OCI-LY7 (cell line): ENCODE measurements at regions not wholly inside any gene's neighbourhood (a gene's known extent, or its start where the extent isn't known, plus 50 kb on each side); places are given as distances from the start of the nearest gene placed in this dataset.

Experiments used
- BruUV-seq: library from RNA; stranded (reverse); fragments of 400-500 nt; replicated peaks from 2 replicates; lab custom pipeline; 2021; lab: Mats Ljungman, UMichigan
- CTCF ChIA-PET: fragments of 300-600 bp; sonication (Branson Sonifier 250); formaldehyde crosslinking; loops from one replicate; lab custom pipeline; 2022; ENCODE audit warnings: antibody characterized with exemption; ENCODE audit not compliant: unreplicated experiment; lab: Charles Lee
- POLR2A ChIA-PET: fragments of 300-600 bp; sonication (Branson Sonifier 250); formaldehyde crosslinking; loops from one replicate; lab custom pipeline; 2022; ENCODE audit warnings: antibody characterized with exemption; lab: Charles Lee
- DNase-seq: peaks from one replicate; pipeline ENCODE4 v3.0.0-alpha.2; 2015; ENCODE audit warnings: low spot score
- H2AFZ ChIP-seq: fragments of 200-600 bp; sonication (generic), shearing (Covaris generic); 2 replicates; pipeline ENCODE4 v1.6.1; 2014; ENCODE audit warnings: mild to moderate bottlenecking, antibody characterized with exemption, low read length, moderate library complexity
- H3K27ac ChIP-seq: fragments of 200-600 bp; sonication (generic); 2 replicates; pipeline ENCODE4 v1.5.1; 2014; ENCODE audit warnings: mixed run types, low read depth, mild to moderate bottlenecking, moderate library complexity, low read length, inconsistent platforms; ENCODE audit not compliant: poor library complexity, severe bottlenecking
- H3K36me3 ChIP-seq: fragments of 200-600 bp; sonication (generic); 2 replicates; pipeline ENCODE4 v1.6.1; 2014; ENCODE audit warnings: mild to moderate bottlenecking, antibody characterized with exemption, low read length, moderate library complexity, mixed read lengths; ENCODE audit not compliant: insufficient read depth
- H3K4me1 ChIP-seq: fragments of 200-600 bp; sonication (generic); 2 replicates; pipeline ENCODE4 v1.5.1; 2014; ENCODE audit warnings: mild to moderate bottlenecking, low read length; ENCODE audit not compliant: insufficient read depth, poor library complexity, severe bottlenecking
- H3K4me2 ChIP-seq: fragments of 200-600 bp; sonication (generic); 2 replicates; pipeline ENCODE4 v1.6.1; 2014; ENCODE audit warnings: mild to moderate bottlenecking, low read length
- H3K4me3 ChIP-seq: fragments of 200-600 bp; sonication (generic); 2 replicates; pipeline ENCODE4 v1.5.1; 2014; ENCODE audit warnings: mild to moderate bottlenecking, low read depth, low read length; ENCODE audit not compliant: poor library complexity, severe bottlenecking
- H3K79me2 ChIP-seq: fragments of 200-600 bp; sonication (generic); 2 replicates; pipeline ENCODE4 v1.6.1; 2016; ENCODE audit warnings: low read depth, mild to moderate bottlenecking, low read length, moderate library complexity, mixed read lengths; ENCODE audit not compliant: insufficient read depth
- H3K9me2 ChIP-seq: fragments of 200-600 bp; sonication (generic); 2 replicates; pipeline ENCODE4 v1.6.1; 2016; ENCODE audit warnings: mild to moderate bottlenecking, low read length, mixed read lengths; ENCODE audit not compliant: insufficient read depth
- H3K9me3 ChIP-seq: fragments of 200-600 bp; sonication (generic); 2 replicates; pipeline ENCODE4 v1.6.1; 2014; ENCODE audit warnings: mild to moderate bottlenecking, mixed run types, low read length, mixed read lengths
- H4K20me1 ChIP-seq: fragments of 200-600 bp; sonication (generic); 2 replicates; pipeline ENCODE4 v1.6.1; 2014; ENCODE audit warnings: mild to moderate bottlenecking, antibody characterized with exemption, low read length, moderate library complexity, mixed read lengths; ENCODE audit not compliant: insufficient read depth
- EZH2phosphoT487 ChIP-seq: fragments of 200-600 bp; sonication (generic); IDR thresholded peaks from 2 replicates; pipeline ENCODE4 v1.6.1; 2018; ENCODE audit warnings: low read depth, borderline replicate concordance, mild to moderate bottlenecking, mixed run types, antibody characterized with exemption, low read length, moderate library complexity, mixed read lengths
- intact Hi-C: fragments of 100-400 bp; cut with micrococcal nuclease; formaldehyde crosslinking; loops from one replicate; pipeline ENCODE4 v1.10.0; 2022; ENCODE audit not compliant: unreplicated experiment
- TF ChIP-seq, protein P1 (sequence below): fragments of 200-600 bp; sonication (generic); conservative IDR thresholded peaks from 2 replicates; pipeline ENCODE4 v1.5.1; 2014; ENCODE audit warnings: mild to moderate bottlenecking, antibody characterized with exemption, low read length, moderate library complexity, mixed read lengths

DNA sequence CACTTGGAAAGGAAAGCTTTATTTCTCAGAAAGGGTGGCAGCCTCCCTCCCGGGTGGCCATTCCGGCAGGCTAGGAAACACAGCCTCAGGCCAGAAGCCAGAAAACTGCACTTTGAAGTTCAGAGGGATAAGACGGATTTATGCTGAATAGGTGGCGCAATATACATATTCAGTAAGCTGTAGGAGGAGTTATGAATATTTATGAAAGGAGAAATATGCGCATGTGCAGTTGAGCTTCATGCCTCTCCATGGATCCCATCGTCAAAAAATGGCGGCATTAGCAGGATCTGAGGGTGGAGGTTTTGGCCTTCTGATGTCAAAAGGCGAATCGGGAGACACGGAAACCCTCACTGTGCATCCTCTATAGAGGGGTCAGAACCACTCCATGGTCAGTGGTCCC lies 82.3 kb downstream of the KATNIP start:
- DNase-seq = no peak
- H3K79me2 ChIP-seq = no peaks in the 10 kb centered on the region
- H3K27ac ChIP-seq = no peak overlapping the region
- intact Hi-C loops = loop anchor here (10.0 kb wide), 1 partner anchor 443 kb away; no protein-coding TSS in a partner anchor
- no peaks in the 10 kb centered on the region for H3K4me1 ChIP-seq
- no peaks in the 10 kb centered on the region for H3K9me3 ChIP-seq
- CTCF ChIA-PET = no interaction called here
- TF ChIP-seq EZH2phosphoT487 = no peak
- TF ChIP-seq, protein P1, sequence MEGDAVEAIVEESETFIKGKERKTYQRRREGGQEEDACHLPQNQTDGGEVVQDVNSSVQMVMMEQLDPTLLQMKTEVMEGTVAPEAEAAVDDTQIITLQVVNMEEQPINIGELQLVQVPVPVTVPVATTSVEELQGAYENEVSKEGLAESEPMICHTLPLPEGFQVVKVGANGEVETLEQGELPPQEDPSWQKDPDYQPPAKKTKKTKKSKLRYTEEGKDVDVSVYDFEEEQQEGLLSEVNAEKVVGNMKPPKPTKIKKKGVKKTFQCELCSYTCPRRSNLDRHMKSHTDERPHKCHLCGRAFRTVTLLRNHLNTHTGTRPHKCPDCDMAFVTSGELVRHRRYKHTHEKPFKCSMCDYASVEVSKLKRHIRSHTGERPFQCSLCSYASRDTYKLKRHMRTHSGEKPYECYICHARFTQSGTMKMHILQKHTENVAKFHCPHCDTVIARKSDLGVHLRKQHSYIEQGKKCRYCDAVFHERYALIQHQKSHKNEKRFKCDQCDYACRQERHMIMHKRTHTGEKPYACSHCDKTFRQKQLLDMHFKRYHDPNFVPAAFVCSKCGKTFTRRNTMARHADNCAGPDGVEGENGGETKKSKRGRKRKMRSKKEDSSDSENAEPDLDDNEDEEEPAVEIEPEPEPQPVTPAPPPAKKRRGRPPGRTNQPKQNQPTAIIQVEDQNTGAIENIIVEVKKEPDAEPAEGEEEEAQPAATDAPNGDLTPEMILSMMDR = no peak
- no peaks in the 10 kb centered on the region for H3K36me3 ChIP-seq
- BruUV-seq = no TSS peak
- no peaks in the 10 kb centered on the region for H4K20me1 ChIP-seq
- H3K4me3 ChIP-seq = no peak overlapping the region
- H2AFZ ChIP-seq = no peak overlapping the region
- POLR2A ChIA-PET = interaction anchor here (0.6 kb wide), 1 partner anchor 67 kb away, joined by 3 read pairs; no protein-coding TSS in a partner anchor
- no peaks in the 10 kb centered on the region for H3K9me2 ChIP-seq
- no peak overlapping the region for H3K4me2 ChIP-seq

DNA sequence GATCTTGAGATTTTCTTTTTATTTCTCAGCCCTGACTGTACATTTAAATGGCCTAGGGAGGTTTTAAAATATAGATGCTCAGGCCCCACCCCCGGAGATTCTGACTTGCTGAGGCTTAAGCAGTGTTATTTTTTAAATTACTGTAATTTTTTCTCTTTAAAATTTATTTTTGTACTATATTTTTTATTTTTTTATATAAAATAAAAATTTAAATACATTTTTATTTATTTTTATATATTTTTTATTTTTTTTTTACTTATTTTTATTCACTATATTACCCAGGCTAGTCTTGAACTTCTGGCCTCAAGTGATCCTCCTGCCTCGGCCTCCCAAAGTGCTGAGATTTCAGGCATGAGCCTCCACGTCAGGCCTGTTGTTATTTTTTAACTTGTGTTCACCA lies 83.3 kb downstream of the KATNIP start:
- H3K9me3 ChIP-seq = no peaks in the 10 kb centered on the region
- no peaks in the 10 kb centered on the region for H4K20me1 ChIP-seq
- no peak overlapping the region for H3K4me2 ChIP-seq
- H3K4me1 ChIP-seq = no peaks in the 10 kb centered on the region
- POLR2A ChIA-PET = no interaction called here
- BruUV-seq = no TSS peak
- intact Hi-C loops = loop anchor here (10.0 kb wide), 1 partner anchor 442 kb away; no protein-coding TSS in a partner anchor
- TF ChIP-seq, protein P1 = no peak
- no peak for TF ChIP-seq EZH2phosphoT487
- H3K9me2 ChIP-seq = no peaks in the 10 kb centered on the region
- no peak overlapping the region for H3K27ac ChIP-seq
- CTCF ChIA-PET = no interaction called here
- no peak overlapping the region for H2AFZ ChIP-seq
- no peaks in the 10 kb centered on the region for H3K36me3 ChIP-seq
- H3K79me2 ChIP-seq = no peaks in the 10 kb centered on the region
- H3K4me3 ChIP-seq = no peak overlapping the region
- DNase-seq = no peak

DNA sequence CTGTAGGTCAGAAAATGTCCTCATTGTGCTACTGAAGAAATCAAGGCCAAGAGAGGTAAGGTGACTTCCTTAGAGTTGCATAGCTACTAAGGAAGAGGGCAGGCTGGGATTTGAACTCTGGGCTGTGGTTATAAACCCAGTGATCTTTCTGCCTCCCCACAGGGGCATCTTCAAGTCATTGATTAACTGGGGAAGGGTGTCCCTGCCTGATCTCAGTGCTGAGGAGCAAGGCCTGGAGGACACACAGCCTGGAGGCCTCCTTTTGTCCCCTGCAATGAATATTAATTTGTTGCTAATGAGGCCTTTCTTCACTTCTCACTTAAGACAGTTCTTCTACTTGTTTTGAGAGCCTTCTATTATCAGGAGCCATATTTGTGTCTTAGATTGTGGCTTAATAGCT lies 83.8 kb downstream of the KATNIP start:
- H3K79me2 ChIP-seq = no peaks in the 10 kb centered on the region
- intact Hi-C loops = loop anchor here (10.0 kb wide), 1 partner anchor 441 kb away; no protein-coding TSS in a partner anchor
- no peak overlapping the region for H3K4me2 ChIP-seq
- no peak overlapping the region for H3K27ac ChIP-seq
- BruUV-seq = no TSS peak
- no peak overlapping the region for H3K4me3 ChIP-seq
- DNase-seq = no peak
- H3K9me3 ChIP-seq = no peaks in the 10 kb centered on the region
- no peaks in the 10 kb centered on the region for H3K4me1 ChIP-seq
- no peaks in the 10 kb centered on the region for H3K9me2 ChIP-seq
- H2AFZ ChIP-seq = no peak overlapping the region
- CTCF ChIA-PET = no interaction called here
- no peak for TF ChIP-seq EZH2phosphoT487
- TF ChIP-seq, protein P1 = no peak
- no peaks in the 10 kb centered on the region for H3K36me3 ChIP-seq
- no peaks in the 10 kb centered on the region for H4K20me1 ChIP-seq
- POLR2A ChIA-PET = interaction anchor here (0.6 kb wide), 1 partner anchor 83 kb away, joined by 4 read pairs; no protein-coding TSS in a partner anchor
